SK-N-SH (cell line): ENCODE measurements at regions not wholly inside any gene's neighbourhood (a gene's known extent, or its start where the extent isn't known, plus 50 kb on each side); places are given as distances from the start of the nearest gene placed in this dataset.

Experiments used
- CTCF ChIA-PET: fragments of 300-600, 350-600 bp; formaldehyde crosslinking; extraction: SDS; loops from one replicate; lab custom pipeline; 2021; lab: Yijun Ruan, JAX
- POLR2A ChIA-PET: fragments of 350-600 bp; sonication (Branson Sonifier 250); formaldehyde crosslinking; extraction: SDS; loops from one replicate; lab custom pipeline; 2020; ENCODE audit warnings: antibody characterized with exemption, inconsistent platforms; lab: Yijun Ruan, JAX
- DNase-seq: peaks from one replicate; pipeline ENCODE4 v3.0.0; 2012
- H2AFZ ChIP-seq: fragments of 200-600 bp; sonication (generic); 2 replicates; pipeline ENCODE4 v1.8.1; 2016; ENCODE audit warnings: antibody characterized with exemption, mild to moderate bottlenecking, low read depth
- H3F3A ChIP-seq: fragments of 200-600 bp; sonication (generic); replicated peaks from 2 replicates; pipeline ENCODE3; 2016; ENCODE audit warnings: antibody characterized with exemption, mild to moderate bottlenecking; ENCODE audit not compliant: insufficient read depth
- H3K27ac ChIP-seq, 2 experiments: fragments of 200-500 bp in 1 of 2; fragments of 200-600 bp in 1 of 2; sonication (Bioruptor generic) in 1 of 2; sonication (generic), shearing (Covaris generic) in 1 of 2; 2 replicates each; pipeline versions ENCODE4 v1.5.1 to v1.6.1; 2014 to 2016; ENCODE audit warnings: low read depth in 2 of 2, inconsistent platforms in 1 of 2, low read length in 1 of 2, mild to moderate bottlenecking in 1 of 2, mixed read lengths in 1 of 2
- H3K27me3 ChIP-seq: fragments of 200-600 bp; sonication (generic), shearing (Covaris generic); 2 replicates; pipeline ENCODE4 v1.6.1; 2016; ENCODE audit warnings: mixed run types; ENCODE audit not compliant: insufficient read depth
- H3K36me3 ChIP-seq, 2 experiments: fragments of 200-500 bp in 1 of 2; fragments of 200-600 bp in 1 of 2; sonication (Bioruptor generic) in 1 of 2; sonication (generic) in 1 of 2; replicated peaks in 1 of 2; 2 replicates each; pipeline versions ENCODE3 to v1.5.1; 2014 to 2016; ENCODE audit warnings: low read length in 1 of 2, mild to moderate bottlenecking in 1 of 2; ENCODE audit not compliant: insufficient read depth in 2 of 2, control insufficient read depth in 1 of 2
- H3K4me1 ChIP-seq, 2 experiments: fragments of 200-500 bp in 1 of 2; fragments of 200-600 bp in 1 of 2; sonication (Bioruptor generic) in 1 of 2; sonication (generic), shearing (Covaris generic) in 1 of 2; 2 replicates each; pipeline versions ENCODE4 v1.5.1 to v1.6.1; 2014 to 2016; ENCODE audit warnings: low read depth in 1 of 2, low read length in 1 of 2, mixed run types in 1 of 2; ENCODE audit not compliant: insufficient read depth in 2 of 2, control insufficient read depth in 1 of 2
- H3K4me2 ChIP-seq: fragments of 200-600 bp; sonication (generic), shearing (Covaris generic); 2 replicates; pipeline ENCODE4 v1.6.1; 2017; ENCODE audit warnings: mixed run types
- H3K4me3 ChIP-seq, 2 experiments: fragments of 200-500 bp in 1 of 2; fragments of 200-600 bp in 1 of 2; sonication (Bioruptor generic) in 1 of 2; sonication (generic), shearing (Covaris generic) in 1 of 2; 2 replicates each; pipeline versions ENCODE4 v1.5.1 to v1.8.1; 2014 to 2016; ENCODE audit warnings: low read depth in 2 of 2, inconsistent platforms in 1 of 2, low read length in 1 of 2, mild to moderate bottlenecking in 1 of 2, mixed read lengths in 1 of 2, moderate library complexity in 1 of 2
- H3K79me2 ChIP-seq: fragments of 200-600 bp; sonication (generic); 2 replicates; pipeline ENCODE4 v1.8.1; 2017; ENCODE audit warnings: mild to moderate bottlenecking; ENCODE audit not compliant: insufficient read depth
- H3K9ac ChIP-seq: fragments of 200-600 bp; sonication (generic); 2 replicates; pipeline ENCODE4 v1.6.1; 2017; ENCODE audit warnings: mixed run types
- H3K9me2 ChIP-seq: fragments of 200-600 bp; sonication (generic); 2 replicates; pipeline ENCODE4 v1.6.1; 2017; ENCODE audit warnings: mixed run types
- H3K9me3 ChIP-seq: fragments of 200-600 bp; sonication (generic); 2 replicates; pipeline ENCODE4 v1.6.1; 2017; ENCODE audit warnings: mixed run types, mild to moderate bottlenecking, moderate library complexity
- H4K20me1 ChIP-seq: fragments of 200-600 bp; sonication (generic); 2 replicates; pipeline ENCODE4 v1.6.1; 2017; ENCODE audit warnings: mild to moderate bottlenecking, mixed run types; ENCODE audit not compliant: insufficient read depth
- CHD2 ChIP-seq: fragments of 150-350 bp; IDR thresholded peaks from 2 replicates; pipeline ENCODE4 v1.6.1; 2018; ENCODE audit warnings: low read length; ENCODE audit not compliant: partially characterized antibody
- CTCF ChIP-seq: fragments of 200-600 bp; sonication (generic); IDR thresholded peaks from 2 replicates; pipeline ENCODE4 v1.6.1; 2017; ENCODE audit warnings: antibody characterized with exemption, mild to moderate bottlenecking, moderate library complexity
- ELF1 ChIP-seq: IDR thresholded peaks from 2 replicates; pipeline ENCODE4 v1.4.0; 2012
- EZH2phosphoT487 ChIP-seq: fragments of 200-600 bp; sonication (generic); IDR thresholded peaks from 2 replicates; pipeline ENCODE4 v1.6.1; 2017; ENCODE audit warnings: low read depth, mixed run types, mild to moderate bottlenecking, antibody characterized with exemption, moderate library complexity, borderline replicate concordance
- FOSL2 ChIP-seq: IDR thresholded peaks from 2 replicates; pipeline ENCODE4 v1.4.0; 2012; ENCODE audit warnings: low read depth, mild to moderate bottlenecking, moderate library complexity, borderline replicate concordance
- JUND ChIP-seq: IDR thresholded peaks from 2 replicates; pipeline ENCODE4 v1.4.0; 2012
- MEF2A ChIP-seq: IDR thresholded peaks from 2 replicates; pipeline ENCODE4 v1.4.0; 2012; ENCODE audit warnings: low read depth, borderline replicate concordance
- MXI1 ChIP-seq: IDR thresholded peaks from 2 replicates; pipeline ENCODE4 v1.6.1; 2012; ENCODE audit warnings: mild to moderate bottlenecking, low read depth, low read length, improper control_type of control experiment
- NRF1 ChIP-seq: IDR thresholded peaks from 2 replicates; pipeline ENCODE4 v1.6.1; 2012; ENCODE audit warnings: low read depth, mild to moderate bottlenecking, low read length
- POLR2AphosphoS5 ChIP-seq: IDR thresholded peaks from 2 replicates; pipeline ENCODE4 v1.6.1; 2012; ENCODE audit warnings: low read depth, low read length
- RCOR1 ChIP-seq: fragments of 150-350 bp; IDR thresholded peaks from 2 replicates; pipeline ENCODE4 v1.6.1; 2017; ENCODE audit warnings: antibody characterized with exemption, low read length
- REST ChIP-seq: IDR thresholded peaks from 2 replicates; pipeline ENCODE4 v1.6.1; 2012; ENCODE audit warnings: mild to moderate bottlenecking, low read depth, low read length, moderate library complexity
- RXRA ChIP-seq: IDR thresholded peaks from 2 replicates; pipeline ENCODE4 v1.4.0; 2012; ENCODE audit warnings: low read depth, mild to moderate bottlenecking, borderline replicate concordance
- SIN3A ChIP-seq: IDR thresholded peaks from 2 replicates; pipeline ENCODE4 v1.6.1; 2012; ENCODE audit warnings: low read depth, mild to moderate bottlenecking, low read length, moderate library complexity, borderline replicate concordance
- YY1 ChIP-seq: IDR thresholded peaks from 2 replicates; pipeline ENCODE4 v1.4.0; 2012; ENCODE audit warnings: low read depth, mild to moderate bottlenecking
- WGBS: methylation state at CpG from one replicate; pipeline ENCODE4 v1.1.6; 2017; ENCODE audit warnings: low lambda C conversion rate; 5-methylcytosine and 5-hydroxymethylcytosine counted together

DNA sequence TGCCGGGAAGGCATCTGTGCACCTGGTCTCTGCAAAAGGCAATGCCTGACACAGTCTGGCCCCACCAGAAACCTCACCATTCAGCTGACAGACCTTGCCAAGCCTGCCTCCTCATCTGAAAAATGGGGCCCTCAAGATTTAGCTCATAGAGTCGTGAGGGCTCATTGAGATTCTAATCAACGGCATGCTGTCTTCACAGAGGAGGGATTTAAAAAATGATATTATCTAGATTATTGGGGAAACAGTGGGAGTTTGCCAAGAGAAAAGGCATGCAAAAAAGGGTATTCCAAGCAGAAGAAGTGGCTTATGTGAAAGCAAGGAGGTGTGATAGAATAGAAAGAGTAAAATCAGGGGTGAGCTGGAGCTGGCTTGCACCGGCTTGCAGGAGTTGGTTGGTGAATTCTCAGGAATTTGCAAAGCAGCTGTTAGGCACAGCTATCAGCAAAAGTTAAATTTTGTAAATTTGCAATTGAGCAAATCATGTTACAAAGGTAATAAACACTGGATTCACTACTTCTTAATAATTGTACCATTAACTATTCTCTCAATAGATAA lies 91.7 kb upstream of the WNT4 start:
- TF ChIP-seq RCOR1 (no peak), POLR2AphosphoS5 (no peak), MEF2A (no peak), RXRA (no peak)
- POLR2A ChIA-PET: no interaction called here

DNA sequence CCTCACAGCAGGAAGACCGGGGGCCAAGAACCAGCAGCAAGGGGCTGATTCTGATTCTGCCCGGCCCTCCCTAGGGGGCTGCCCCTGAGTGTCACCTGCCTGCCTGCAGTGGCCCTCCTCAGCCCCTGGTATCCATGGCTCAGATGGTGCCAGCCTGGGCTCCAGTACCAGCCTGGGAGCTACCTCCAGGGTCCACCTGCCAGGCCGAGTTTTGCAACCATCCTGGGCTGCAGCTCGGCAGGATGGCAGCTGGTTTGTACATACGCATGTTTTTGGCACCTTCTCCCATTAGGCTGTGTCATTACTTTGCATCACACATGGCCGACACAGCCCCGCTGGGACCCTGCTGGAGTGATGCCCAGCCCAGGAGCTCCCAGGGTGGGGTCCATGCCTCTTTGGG lies 93.3 kb upstream of the WNT4 start:
- Histone ChIP-seq H3K27me3 (peaks cover 15% of the 10 kb centered on the region; the same call in 1 of the 2 replicates), H3K4me3 (no peak overlapping the region), H3K36me3 (no peaks in the 10 kb centered on the region), H3K79me2 (no peaks in the 10 kb centered on the region), H4K20me1 (no peaks in the 10 kb centered on the region), H3K9ac (no peak overlapping the region), H3F3A (no peaks in the 10 kb centered on the region), H3K27ac (no peak overlapping the region), H3K9me2 (no peaks in the 10 kb centered on the region), H3K9me3 (no peaks in the 10 kb centered on the region), H2AFZ (no peak overlapping the region), H3K4me2 (no peak overlapping the region), H3K4me1 (no peaks in the 10 kb centered on the region)
- ChIA-PET POLR2A (no interaction called here), CTCF (interaction anchor here (0.8 to 1.2 kb wide), 3 partner anchors 10 to 104 kb away, joined by 3 to 4 read pairs (median 3); no protein-coding TSS in a partner anchor)
- TF ChIP-seq MEF2A (no peak), SIN3A (no peak), JUND (no peak), CHD2 (no peak), MXI1 (no peak), EZH2phosphoT487 (no peak)
- WGBS: 47% methylated on average over 2 of the region's 7 CpGs
- DNase-seq: no peak

More for the DNA sequence above, 91.7 kb upstream of the WNT4 start:
- Histone ChIP-seq H3K79me2 (no peaks in the 10 kb centered on the region), H3K27me3 (peaks cover 15% of the 10 kb centered on the region; the same call in 1 of the 2 replicates), H3K4me1 (no peaks in the 10 kb centered on the region), H4K20me1 (no peaks in the 10 kb centered on the region), H2AFZ (no peak overlapping the region), H3K9me2 (no peaks in the 10 kb centered on the region), H3K4me3 (no peak overlapping the region), H3K9ac (no peak overlapping the region), H3K36me3 (no peaks in the 10 kb centered on the region), H3F3A (no peaks in the 10 kb centered on the region), H3K9me3 (no peaks in the 10 kb centered on the region), H3K27ac (no peak overlapping the region), H3K4me2 (no peak overlapping the region)
- CTCF ChIA-PET: interaction anchor here (0.6 to 1.6 kb wide), 4 partner anchors 9 to 182 kb away, joined by 3 to 5 read pairs (median 4); partner anchors contain the start of gene WNT4
- 49% methylated on average over 4 of the region's 4 CpGs for WGBS
- no peak for DNase-seq

DNA sequence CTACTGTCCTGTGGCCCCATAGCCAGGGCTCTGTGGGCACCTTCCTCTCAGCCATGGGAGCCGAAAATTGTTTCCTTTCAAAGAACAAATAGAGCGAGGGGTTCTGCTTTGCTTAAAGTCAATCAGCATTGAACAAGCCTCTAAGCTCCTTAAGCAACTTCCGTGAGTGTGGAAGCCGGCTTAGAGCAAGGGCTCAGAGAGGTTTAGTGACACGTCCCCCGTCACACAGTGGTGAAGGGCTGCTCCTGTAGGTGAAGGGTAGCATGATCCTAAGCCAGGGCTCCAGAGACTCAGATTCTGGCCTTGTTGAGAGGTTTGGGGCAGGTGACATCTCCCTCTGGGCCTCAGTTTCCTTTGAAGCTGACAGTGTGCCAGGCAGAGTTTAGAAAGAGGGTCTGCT lies 94.0 kb upstream of the WNT4 start:
- no peak overlapping the region for H2AFZ ChIP-seq
- H3K27me3 ChIP-seq: peaks cover 15% of the 10 kb centered on the region; the same call in 1 of the 2 replicates
- no peaks in the 10 kb centered on the region for H4K20me1 ChIP-seq
- H3K9me2 ChIP-seq: no peaks in the 10 kb centered on the region
- H3K79me2 ChIP-seq: no peaks in the 10 kb centered on the region
- POLR2A ChIA-PET: no interaction called here
- DNase-seq: no peak
- TF ChIP-seq FOSL2 (no peak), ELF1 (no peak), REST (no peak), YY1 (no peak), MEF2A (no peak), CTCF (no peak), NRF1 (no peak)
- 54% methylated on average over 5 of the region's 6 CpGs for WGBS
- H3K36me3 ChIP-seq: no peaks in the 10 kb centered on the region
- no peak overlapping the region for H3K27ac ChIP-seq
- H3K9ac ChIP-seq: no peak overlapping the region
- H3K4me2 ChIP-seq: no peak overlapping the region
- H3K4me1 ChIP-seq: no peaks in the 10 kb centered on the region
- H3F3A ChIP-seq: no peaks in the 10 kb centered on the region
- CTCF ChIA-PET: interaction anchor here (0.8 to 1.2 kb wide), 3 partner anchors 9 to 104 kb away, joined by 3 to 4 read pairs (median 3); no protein-coding TSS in a partner anchor
- H3K4me3 ChIP-seq: no peak overlapping the region
- H3K9me3 ChIP-seq: no peaks in the 10 kb centered on the region
